ENCODE measurements at regions not wholly inside any gene's neighbourhood (a gene's known extent, or its start where the extent isn't known, plus 50 kb on each side); places are given as distances from the start of the nearest gene placed in this dataset.

DNA sequence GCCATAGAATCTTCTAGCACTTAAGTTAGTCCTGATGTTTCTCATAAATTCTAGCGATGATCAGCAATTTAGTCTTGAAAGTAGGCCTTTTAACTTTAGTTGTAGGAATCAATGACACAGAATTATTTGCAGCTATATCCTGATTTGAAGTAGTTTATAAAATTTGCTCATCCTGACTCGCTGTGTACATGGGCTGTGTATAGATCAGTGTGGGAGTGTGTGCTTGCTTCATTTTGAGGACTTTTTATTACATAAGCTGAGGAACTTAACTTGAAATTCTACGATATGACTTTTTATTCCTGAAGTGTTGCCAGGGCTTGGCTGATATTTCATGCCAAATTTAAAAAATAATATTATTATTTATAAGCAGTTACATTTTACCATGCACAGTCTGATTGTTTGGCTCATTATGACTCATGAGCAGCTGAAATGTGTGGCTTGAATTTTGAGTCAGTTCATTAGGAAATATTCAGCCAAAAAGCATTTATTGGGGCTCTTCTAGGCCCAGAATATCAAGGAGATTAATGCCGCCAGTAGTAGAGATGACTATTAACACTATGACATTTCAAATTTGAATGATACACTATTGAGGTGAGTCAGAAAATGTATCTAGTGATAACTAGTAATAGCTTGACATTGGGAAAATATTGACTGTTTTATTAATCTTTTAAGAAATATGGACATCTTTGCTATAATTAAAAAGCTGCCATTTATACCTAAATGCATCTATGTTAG, 128.9 kb upstream of the LIMCH1 start:
- no peaks in the 10 kb centered on the region for H3K79me2 ChIP-seq (ENCODE audit: control insufficient read depth in 1 of 2, insufficient read depth in 2 of 2, low read length in 2 of 2)
- H4K91ac ChIP-seq (replicated peaks; ENCODE audit: insufficient read length, low read length): no peak overlapping the region
- no peaks in the 10 kb centered on the region for H3K79me1 ChIP-seq (ENCODE audit: low read depth, low read length)
- H3K14ac ChIP-seq (ENCODE audit: insufficient read length): no peak overlapping the region
- H3K4ac ChIP-seq (replicated peaks; ENCODE audit: insufficient read length, low read depth, low read length): no peak overlapping the region
- H2BK15ac ChIP-seq (ENCODE audit: low read length): no peak overlapping the region
- H2BK5ac ChIP-seq (ENCODE audit: low read depth, low read length): no peak overlapping the region
- H2AK5ac ChIP-seq (ENCODE audit: low read depth, low read length): no peak overlapping the region
- ChIA-PET POLR2A (ENCODE audit: partially characterized antibody) (interaction anchor here (0.5 kb wide), 2 partner anchors 54 to 139 kb away, joined by 4 read pairs; no protein-coding TSS in a partner anchor), CTCF (ENCODE audit: partially characterized antibody) (interaction anchor here (0.5 to 1.4 kb wide), 3 partner anchors 11 to 41 kb away, joined by 3 read pairs; no protein-coding TSS in a partner anchor)
- no peaks in the 10 kb centered on the region for H3K23me2 ChIP-seq (ENCODE audit: low read depth, low read length)
- WGBS, 2 experiments (ENCODE audit: extremely low coverage in 1 of 2, insufficient coverage in 1 of 2, insufficient read length in 1 of 2, insufficient replicate concordance in 2 of 2, low coverage in 1 of 2, low lambda C conversion rate in 2 of 2, missing lambda C conversion rate in 1 of 2): 84% methylated on average over 4 of the region's 4 CpGs; no CpG with 5 or more reads in 1 of the 2 experiments
- no peak overlapping the region for H3K4me2 ChIP-seq (ENCODE audit: insufficient read depth in 1 of 2, low read depth in 2 of 2, low read length in 2 of 2)
- FAIRE-seq (no peak), DNase-seq (ENCODE audit: low read depth in 1 of 2, low spot score in 2 of 2) (no peak)
- TF ChIP-seq ASH2L (IDR thresholded peaks at IDR 0.05; ENCODE audit: low read length) (no peak), ATF3 (IDR thresholded peaks at IDR 0.05; ENCODE audit: insufficient read depth, low read depth, low read length) (no peak), SRF (IDR thresholded peaks at IDR 0.05; ENCODE audit: low read depth, low read length) (no peak)
- no peak overlapping the region for H2BK12ac ChIP-seq (ENCODE audit: low read depth, low read length)
- no peak overlapping the region for H2BK20ac ChIP-seq (ENCODE audit: low read length)
- no peaks in the 10 kb centered on the region for H4K20me1 ChIP-seq (replicated peaks in 1 of 2; ENCODE audit: control insufficient read depth in 1 of 2, insufficient read depth in 2 of 2, low read length in 2 of 2)
- H3K4me3 ChIP-seq (ENCODE audit: extremely low read depth in 1 of 4, insufficient read depth in 2 of 4, low read depth in 3 of 4, low read length in 4 of 4): no peak overlapping the region
- no peaks in the 10 kb centered on the region for H3K27me3 ChIP-seq (replicated peaks in 1 of 4; ENCODE audit: control insufficient read depth in 3 of 4, extremely low read depth in 1 of 4, insufficient read depth in 3 of 4, low read length in 3 of 4)
- H4K5ac ChIP-seq (ENCODE audit: insufficient read length, low read depth, low read length): no peak overlapping the region
- no peak overlapping the region for H3K56ac ChIP-seq (replicated peaks; ENCODE audit: insufficient read length, low read depth, low read length)
- H3K18ac ChIP-seq (ENCODE audit: extremely low read depth, low read length): no peak overlapping the region
- no peaks in the 10 kb centered on the region for H3K9me3 ChIP-seq (ENCODE audit: insufficient read depth in 2 of 2, low read depth in 1 of 2, low read length in 1 of 2)
- H3K9ac ChIP-seq (replicated peaks in 1 of 4; ENCODE audit: extremely low read depth in 1 of 4, low read depth in 3 of 4, low read length in 3 of 4): no peak overlapping the region
- no peak overlapping the region for H4K8ac ChIP-seq (ENCODE audit: extremely low read depth, insufficient read depth, low read length)
- no peaks in the 10 kb centered on the region for H3K4me1 ChIP-seq (replicated peaks in 1 of 4; ENCODE audit: control insufficient read depth in 3 of 4, insufficient read depth in 4 of 4, low read length in 3 of 4)
- no peaks in the 10 kb centered on the region for H3K36me3 ChIP-seq (ENCODE audit: control insufficient read depth in 2 of 4, insufficient read depth in 4 of 4, low read length in 3 of 4)
- H3K27ac ChIP-seq (ENCODE audit: low read depth, low read length): no peak overlapping the region
- H2AFZ ChIP-seq (ENCODE audit: low read length): no peak overlapping the region
- H3K23ac ChIP-seq (ENCODE audit: insufficient read length): no peak overlapping the region
- H2BK120ac ChIP-seq (replicated peaks; ENCODE audit: low read depth, low read length): no peak overlapping the region
